WERI-Rb-1 (cell line): ENCODE measurements at regions not wholly inside any gene's neighbourhood (a gene's known extent, or its start where the extent isn't known, plus 50 kb on each side); places are given as distances from the start of the nearest gene placed in this dataset.

ENCODE experiments used
- DNase-seq: peaks from one replicate; pipeline ENCODE4 v3.0.0-alpha.2; 2020
- H3K27ac ChIP-seq: fragments of 250-450 bp; sonication (Bioruptor Pico); 2 replicates; pipeline ENCODE4 v1.5.1; 2020; ENCODE audit warnings: mild to moderate bottlenecking, moderate library complexity
- H3K27me3 ChIP-seq: fragments of 250-450 bp; sonication (Bioruptor Pico); 2 replicates; pipeline ENCODE4 v1.5.1; 2021; ENCODE audit warnings: mild to moderate bottlenecking, low read depth, moderate library complexity; ENCODE audit not compliant: insufficient read depth, severe bottlenecking
- H3K36me3 ChIP-seq: fragments of 250-450 bp; sonication (Bioruptor Pico); 2 replicates; pipeline ENCODE4 v1.5.1; 2020; ENCODE audit warnings: mild to moderate bottlenecking, moderate library complexity
- H3K4me3 ChIP-seq: 2 replicates; pipeline ENCODE4 v1.5.1; 2011; ENCODE audit warnings: low read depth, mild to moderate bottlenecking, control low read depth, low read length
- H3K9me3 ChIP-seq: fragments of 250-450 bp; sonication (Bioruptor Pico); 2 replicates; pipeline ENCODE4 v1.5.1; 2021; ENCODE audit warnings: mild to moderate bottlenecking, moderate library complexity; ENCODE audit not compliant: severe bottlenecking
- TF ChIP-seq, protein P1 (sequence below): IDR thresholded peaks from 2 replicates; pipeline ENCODE4 v1.5.1; 2011; ENCODE audit warnings: low read depth, mild to moderate bottlenecking, control low read depth, inconsistent platforms, low read length

DNA sequence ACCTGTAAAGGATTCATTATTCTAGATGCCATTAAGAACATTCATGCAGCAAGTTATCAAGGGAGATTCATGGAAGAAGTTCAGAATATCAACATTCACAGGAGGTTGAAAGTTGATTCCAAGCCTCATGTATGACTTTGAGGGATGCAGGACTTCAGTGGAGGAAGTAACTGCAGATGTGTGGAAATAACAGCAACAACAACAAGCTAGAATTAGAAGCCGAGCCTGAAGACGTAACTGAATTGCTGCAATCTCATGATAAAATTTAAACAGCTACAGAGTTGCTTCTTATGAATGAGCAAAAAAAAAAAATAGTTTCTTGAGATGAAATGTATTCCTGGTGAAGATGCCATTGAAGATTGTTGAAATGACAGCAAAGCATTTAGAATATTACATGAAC is 73.3 kb upstream of the NXT1 start:
- no peak for DNase-seq
- Histone ChIP-seq H3K4me3 (no peak overlapping the region), H3K27me3 (peaks cover 84% of the 10 kb centered on the region), H3K36me3 (no peaks in the 10 kb centered on the region), H3K27ac (no peak overlapping the region), H3K9me3 (no peaks in the 10 kb centered on the region)
- TF ChIP-seq, protein P1, sequence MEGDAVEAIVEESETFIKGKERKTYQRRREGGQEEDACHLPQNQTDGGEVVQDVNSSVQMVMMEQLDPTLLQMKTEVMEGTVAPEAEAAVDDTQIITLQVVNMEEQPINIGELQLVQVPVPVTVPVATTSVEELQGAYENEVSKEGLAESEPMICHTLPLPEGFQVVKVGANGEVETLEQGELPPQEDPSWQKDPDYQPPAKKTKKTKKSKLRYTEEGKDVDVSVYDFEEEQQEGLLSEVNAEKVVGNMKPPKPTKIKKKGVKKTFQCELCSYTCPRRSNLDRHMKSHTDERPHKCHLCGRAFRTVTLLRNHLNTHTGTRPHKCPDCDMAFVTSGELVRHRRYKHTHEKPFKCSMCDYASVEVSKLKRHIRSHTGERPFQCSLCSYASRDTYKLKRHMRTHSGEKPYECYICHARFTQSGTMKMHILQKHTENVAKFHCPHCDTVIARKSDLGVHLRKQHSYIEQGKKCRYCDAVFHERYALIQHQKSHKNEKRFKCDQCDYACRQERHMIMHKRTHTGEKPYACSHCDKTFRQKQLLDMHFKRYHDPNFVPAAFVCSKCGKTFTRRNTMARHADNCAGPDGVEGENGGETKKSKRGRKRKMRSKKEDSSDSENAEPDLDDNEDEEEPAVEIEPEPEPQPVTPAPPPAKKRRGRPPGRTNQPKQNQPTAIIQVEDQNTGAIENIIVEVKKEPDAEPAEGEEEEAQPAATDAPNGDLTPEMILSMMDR: no peak

DNA sequence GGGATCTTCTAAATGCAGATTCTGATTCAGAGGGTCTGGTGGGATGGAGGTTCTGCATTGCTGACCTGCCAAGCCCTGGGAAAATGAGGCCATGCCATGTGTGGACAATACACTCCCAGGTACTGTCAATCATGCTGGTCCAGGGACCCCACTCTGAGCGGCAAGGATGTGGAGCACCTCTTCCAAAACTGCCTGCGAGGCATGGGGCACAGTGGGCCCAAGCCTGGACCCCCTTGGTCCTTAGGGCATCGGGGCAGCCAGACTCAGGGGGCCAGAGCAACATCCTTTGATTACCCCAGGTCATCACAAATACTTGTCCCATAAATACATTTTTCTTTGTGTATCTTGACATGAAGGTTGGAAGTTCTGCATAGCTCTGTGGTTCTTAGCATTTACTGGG is 76.8 kb upstream of the NXT1 start:
- DNase-seq: no peak
- Histone ChIP-seq H3K36me3 (no peaks in the 10 kb centered on the region), H3K4me3 (no peak overlapping the region), H3K9me3 (peaks cover 10% of the 10 kb centered on the region), H3K27ac (no peak overlapping the region), H3K27me3 (peaks cover 88% of the 10 kb centered on the region)
- TF ChIP-seq, protein P1: no peak

DNA sequence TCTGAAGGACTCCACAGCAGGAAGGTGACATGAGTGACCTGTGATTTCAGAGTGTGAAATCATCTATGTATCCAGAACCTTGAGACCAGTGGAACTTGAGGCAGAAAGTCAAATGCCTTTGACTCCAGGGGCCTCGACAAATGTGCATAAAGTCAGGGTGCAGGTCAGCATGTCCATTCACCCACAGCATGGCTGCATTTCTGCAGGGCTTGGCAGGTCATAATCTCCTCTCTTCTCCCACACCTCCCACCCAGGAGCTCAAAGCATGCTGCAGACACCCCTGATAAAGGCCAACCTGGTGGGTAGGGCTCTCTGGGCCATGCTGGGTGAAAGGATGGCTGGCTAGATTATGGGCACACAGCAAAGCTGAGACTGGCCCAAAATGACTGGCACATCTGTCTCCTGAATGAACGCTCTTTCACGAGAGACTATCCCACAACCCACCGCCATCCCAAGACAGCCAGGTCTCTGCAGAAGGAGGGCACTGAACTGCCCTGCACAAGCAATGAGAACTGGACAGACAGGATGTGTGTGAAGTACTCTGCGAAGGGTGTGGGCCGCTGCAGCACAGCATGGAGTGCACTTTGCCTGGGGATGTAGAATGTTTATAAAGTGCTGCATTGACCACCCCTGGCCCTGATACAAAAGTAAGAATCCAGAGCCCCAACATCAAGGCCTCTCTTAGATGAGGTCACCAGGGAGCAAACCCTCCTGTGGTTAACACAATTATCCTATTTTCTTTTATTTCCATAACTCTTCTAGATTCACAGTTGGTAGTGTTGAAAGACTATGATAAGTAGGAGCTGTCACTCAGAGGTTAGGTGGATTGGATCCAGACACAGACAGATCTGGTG is 78.2 kb upstream of the NXT1 start:
- TF ChIP-seq, protein P1: no peak
- peaks cover 17% of the 10 kb centered on the region for H3K9me3 ChIP-seq
- no peak for DNase-seq
- no peaks in the 10 kb centered on the region for H3K36me3 ChIP-seq
- H3K4me3 ChIP-seq: no peak overlapping the region
- peaks cover 82% of the 10 kb centered on the region for H3K27me3 ChIP-seq
- no peak overlapping the region for H3K27ac ChIP-seq

DNA sequence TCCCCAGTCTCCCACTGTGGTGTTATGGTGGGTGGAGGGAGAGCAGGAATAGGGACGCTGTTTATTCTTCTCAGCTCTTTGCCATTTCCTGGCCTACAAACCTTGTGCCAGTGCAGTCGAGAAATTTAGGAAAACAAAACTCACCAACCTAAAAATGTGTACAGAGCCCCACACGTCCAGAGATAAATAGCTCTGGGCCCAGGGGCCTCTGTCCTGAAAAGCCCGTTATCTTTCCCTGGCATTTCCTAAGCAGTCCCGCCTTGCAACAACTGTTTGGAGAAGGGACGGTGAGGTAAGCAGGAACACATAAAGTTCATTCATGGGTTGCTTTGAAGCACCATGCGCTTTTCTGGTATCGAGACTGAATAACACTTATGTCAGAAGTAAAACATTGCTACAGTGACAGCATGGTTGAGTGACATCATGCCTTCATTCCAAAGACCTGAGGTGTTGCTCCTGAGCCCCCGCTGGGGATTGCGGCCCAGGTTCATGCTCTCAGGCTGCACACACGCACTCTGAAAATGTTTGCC is 80.1 kb upstream of the NXT1 start:
- DNase-seq: no peak
- no peaks in the 10 kb centered on the region for H3K36me3 ChIP-seq
- TF ChIP-seq, protein P1: no peak
- no peak overlapping the region for H3K27ac ChIP-seq
- peaks cover 78% of the 10 kb centered on the region for H3K27me3 ChIP-seq
- H3K9me3 ChIP-seq: peaks cover 17% of the 10 kb centered on the region
- H3K4me3 ChIP-seq: no peak overlapping the region

DNA sequence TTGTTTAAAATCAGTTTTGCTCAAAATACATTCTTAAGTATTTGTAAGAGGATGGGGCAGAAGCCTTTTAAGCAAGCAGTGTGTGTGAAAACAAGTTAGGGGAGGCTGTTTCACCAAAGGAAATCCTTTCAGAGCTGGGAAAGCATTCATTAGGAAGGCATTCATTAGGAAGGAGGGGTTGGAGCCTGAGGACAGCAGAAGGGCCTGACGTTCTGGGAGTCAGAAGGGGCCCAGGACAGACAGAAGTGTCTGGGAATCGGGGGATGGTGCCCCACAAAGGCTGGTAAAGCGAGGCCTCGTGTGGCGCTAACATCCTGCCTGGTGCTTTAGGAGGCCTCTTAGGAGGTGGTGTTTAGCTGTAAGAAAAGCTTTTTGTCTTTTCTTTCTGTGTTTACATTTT is 80.6 kb upstream of the NXT1 start:
- peaks cover 79% of the 10 kb centered on the region for H3K27me3 ChIP-seq
- no peaks in the 10 kb centered on the region for H3K36me3 ChIP-seq
- H3K9me3 ChIP-seq: peaks cover 17% of the 10 kb centered on the region
- no peak for DNase-seq
- no peak overlapping the region for H3K27ac ChIP-seq
- H3K4me3 ChIP-seq: no peak overlapping the region
- TF ChIP-seq, protein P1: no peak
